Stomach (tissue), 4 donors: ENCODE measurements at regions not wholly inside any gene's neighbourhood (a gene's known extent, or its start where the extent isn't known, plus 50 kb on each side); places are given as distances from the start of the nearest gene placed in this dataset.
"Not testable (repeated sequence)": the region's sequence is repeated elsewhere in the genome, so short reads cannot be mapped to it uniquely, and the experiment has no call there.

Experiments
- CTCF ChIP-seq, 7 experiments: fragments of 450-650 bp in 4 of 7; fragments of 200-600 bp in 3 of 7; sonication (generic) in 3 of 7; IDR thresholded peaks; one replicate each; pipeline ENCODE4 v1.5.1; 2016 to 2019; ENCODE audit warnings: antibody characterized with exemption in 7 of 7, control low read depth in 2 of 7, mild to moderate bottlenecking in 1 of 7
- EP300 ChIP-seq: sonication (generic); formaldehyde crosslinking; IDR thresholded peaks from one replicate; pipeline ENCODE4 v1.6.1; 2017; ENCODE audit warnings: antibody characterized with exemption
- POLR2A ChIP-seq, 4 donors: fragments of 450-650 bp; IDR thresholded peaks; one replicate each; pipeline ENCODE4 v1.6.1; 2016; ENCODE audit warnings: antibody characterized with exemption in 4 of 4, control low read depth in 2 of 4, mild to moderate bottlenecking in 1 of 4, moderate library complexity in 1 of 4
- POLR2AphosphoS5 ChIP-seq, 3 donors: sonication (generic); formaldehyde crosslinking; IDR thresholded peaks; one replicate each; pipeline ENCODE4 v1.6.1; 2016; ENCODE audit warnings: antibody characterized with exemption in 3 of 3

GRCh38 chr6:22374950-22375349 is 78.1 kb upstream of the PRL start:
- not testable (repeated sequence) for TF ChIP-seq CTCF (IDR thresholded peaks at IDR 0.05); POLR2AphosphoS5 (IDR thresholded peaks at IDR 0.05); POLR2A (IDR thresholded peaks at IDR 0.05); EP300
